ENCODE measurements at regions not wholly inside any gene's neighbourhood (a gene's known extent, or its start where the extent isn't known, plus 50 kb on each side); places are given as distances from the start of the nearest gene placed in this dataset.

- H3K36me3 ChIP-seq (ENCODE audit: control insufficient read depth, insufficient read depth, low read length): no peaks in the 10 kb centered on the region
- no peak overlapping the region for H3K4me3 ChIP-seq (replicated peaks; ENCODE audit: low read depth, low read length)
- no peak for DNase-seq (ENCODE audit: extremely low read depth, insufficient read length)
- no peak for TF ChIP-seq CTCF (IDR thresholded peaks at IDR 0.05; ENCODE audit: insufficient read depth, low read length, poor library complexity, severe bottlenecking)
- no peaks in the 10 kb centered on the region for H3K27me3 ChIP-seq (replicated peaks; ENCODE audit: control insufficient read depth, insufficient read depth, low read length)
Measured at GRCh38 chr5:29015523-29015922, 1977.1 kb upstream of the CDH9 start.

- no peaks in the 10 kb centered on the region for H3K27me3 ChIP-seq (replicated peaks; ENCODE audit: control insufficient read depth, insufficient read depth, low read length)
- no peak for DNase-seq (ENCODE audit: extremely low read depth, insufficient read length)
- H3K4me3 ChIP-seq (replicated peaks; ENCODE audit: low read depth, low read length): no peak overlapping the region
- TF ChIP-seq CTCF (IDR thresholded peaks at IDR 0.05; ENCODE audit: insufficient read depth, low read length, poor library complexity, severe bottlenecking): no peak
- no peaks in the 10 kb centered on the region for H3K36me3 ChIP-seq (ENCODE audit: control insufficient read depth, insufficient read depth, low read length)
Measured at GRCh38 chr5:29005386-29005785, 1967.0 kb upstream of the CDH9 start.

GRCh38 chr5:29002481-29002880 lies 1964.1 kb upstream of the CDH9 start:
- no peaks in the 10 kb centered on the region for H3K36me3 ChIP-seq (ENCODE audit: control insufficient read depth, insufficient read depth, low read length)
- no peak for TF ChIP-seq CTCF (IDR thresholded peaks at IDR 0.05; ENCODE audit: insufficient read depth, low read length, poor library complexity, severe bottlenecking)
- H3K27me3 ChIP-seq (replicated peaks; ENCODE audit: control insufficient read depth, insufficient read depth, low read length): no peaks in the 10 kb centered on the region
- no peak for DNase-seq (ENCODE audit: extremely low read depth, insufficient read length)
- no peak overlapping the region for H3K4me3 ChIP-seq (replicated peaks; ENCODE audit: low read depth, low read length)

- Histone ChIP-seq H3K27me3 (replicated peaks; ENCODE audit: control insufficient read depth, insufficient read depth, low read length) (no peaks in the 10 kb centered on the region), H3K4me3 (replicated peaks; ENCODE audit: low read depth, low read length) (no peak overlapping the region), H3K36me3 (ENCODE audit: control insufficient read depth, insufficient read depth, low read length) (no peaks in the 10 kb centered on the region)
- no peak for DNase-seq (ENCODE audit: extremely low read depth, insufficient read length)
- TF ChIP-seq CTCF (IDR thresholded peaks at IDR 0.05; ENCODE audit: insufficient read depth, low read length, poor library complexity, severe bottlenecking): no peak
Measured at GRCh38 chr5:29001666-29002065, 1963.3 kb upstream of the CDH9 start.

GRCh38 chr5:28984639-28985038 lies 1946.3 kb upstream of the CDH9 start:
- H3K4me3 ChIP-seq (replicated peaks; ENCODE audit: low read depth, low read length): no peak overlapping the region
- TF ChIP-seq CTCF (IDR thresholded peaks at IDR 0.05; ENCODE audit: insufficient read depth, low read length, poor library complexity, severe bottlenecking): no peak
- H3K27me3 ChIP-seq (replicated peaks; ENCODE audit: control insufficient read depth, insufficient read depth, low read length): no peaks in the 10 kb centered on the region
- DNase-seq (ENCODE audit: extremely low read depth, insufficient read length): no peak
- H3K36me3 ChIP-seq (ENCODE audit: control insufficient read depth, insufficient read depth, low read length): no peaks in the 10 kb centered on the region

GRCh38 chr5:28975508-28975907 lies 1937.1 kb upstream of the CDH9 start:
- no peak for DNase-seq (ENCODE audit: extremely low read depth, insufficient read length)
- Histone ChIP-seq H3K27me3 (replicated peaks; ENCODE audit: control insufficient read depth, insufficient read depth, low read length) (no peaks in the 10 kb centered on the region), H3K36me3 (ENCODE audit: control insufficient read depth, insufficient read depth, low read length) (no peaks in the 10 kb centered on the region)

More at GRCh38 chr5:28975508-28975907, 1937.1 kb upstream of the CDH9 start:
- no peak for TF ChIP-seq CTCF (IDR thresholded peaks at IDR 0.05; ENCODE audit: insufficient read depth, low read length, poor library complexity, severe bottlenecking)
- H3K4me3 ChIP-seq (replicated peaks; ENCODE audit: low read depth, low read length): no peak overlapping the region

Data from GM06990 (cell line).